Motor neuron (in vitro differentiated cells): ENCODE measurements at regions not wholly inside any gene's neighbourhood (a gene's known extent, or its start where the extent isn't known, plus 50 kb on each side); places are given as distances from the start of the nearest gene placed in this dataset.
A peak's percentile ranks its signal among the peaks of the same experiment; 100 is the strongest.

Experiments used
- ATAC-seq, 8 experiments: fragments of 200-7000 bp; cut with Tn5 transposase; replicated peaks in 6 of 8; 2 replicates each; pipeline ENCODE4 v1.8.0; 2021; ENCODE audit warnings: mild to moderate bottlenecking in 8 of 8, moderate library complexity in 8 of 8
- H3K27ac ChIP-seq, 2 donors: fragments of 250-450 bp; sonication (Bioruptor Pico); 2 replicates each; pipeline ENCODE4 v1.9.0; 2021; ENCODE audit warnings: antibody characterized with exemption in 2 of 2, mild to moderate bottlenecking in 2 of 2, moderate library complexity in 1 of 2
- H3K4me1 ChIP-seq, 2 donors: fragments of 250-450 bp; sonication (Bioruptor Pico); replicated peaks in 1 of 2; 2 replicates each; pipeline ENCODE4 v1.6.1; 2021; ENCODE audit warnings: antibody characterized with exemption in 2 of 2, mild to moderate bottlenecking in 2 of 2, moderate library complexity in 1 of 2
- H3K4me3 ChIP-seq, 5 donors: fragments of 250-450 bp; sonication (Bioruptor Pico); 2 replicates each; pipeline ENCODE4 v1.9.0; 2021; ENCODE audit warnings: antibody characterized with exemption in 5 of 5, mild to moderate bottlenecking in 5 of 5, moderate library complexity in 4 of 5
- WGBS, 10 experiments: fragments of 450-650 bp; shearing (Covaris generic); methylation state at CpG; one replicate each; pipeline ENCODE4 v1.0.0; 2022; 5-methylcytosine and 5-hydroxymethylcytosine counted together
- in situ Hi-C, 9 experiments: fragments of 400-800 bp; cut with MboI; loops; one replicate each; pipeline ENCODE4 v1.15.0; 2021; ENCODE audit warnings: low sequenced_read_pairs in 9 of 9, low pct_unique_long_range_greater_than_20kb in 2 of 9; ENCODE audit not compliant: unreplicated experiment in 9 of 9

DNA sequence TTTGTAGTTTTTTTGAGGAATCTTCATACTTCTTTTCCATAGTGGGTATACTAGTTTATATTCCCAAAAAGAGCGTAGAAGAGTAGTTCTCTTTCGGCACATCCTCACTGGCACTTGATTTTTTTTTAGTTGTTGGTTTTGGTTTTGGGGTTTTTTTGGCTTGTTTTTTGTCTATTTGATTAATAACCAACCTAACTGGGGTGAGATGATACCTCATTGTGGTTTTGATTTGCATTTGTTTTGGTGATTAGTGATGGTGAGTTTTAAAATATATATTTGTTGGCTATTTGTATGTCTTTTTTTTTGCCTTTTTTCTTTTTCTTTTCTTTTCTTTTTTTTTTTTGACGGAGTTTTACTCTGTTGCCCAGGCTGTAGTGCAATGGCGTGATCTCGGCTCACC, 69.7 kb upstream of the BTG1 start:
- no peak overlapping the region for H3K4me3 ChIP-seq
- no peak overlapping the region for H3K27ac ChIP-seq
- no peaks in the 10 kb centered on the region for H3K4me1 ChIP-seq
- ATAC-seq: no peak
- in situ Hi-C loops: no loop called here
- 94 to 100% (median 95%) methylated on average over 2 to 5 of the region's 5 CpGs for WGBS, 10 experiments

DNA sequence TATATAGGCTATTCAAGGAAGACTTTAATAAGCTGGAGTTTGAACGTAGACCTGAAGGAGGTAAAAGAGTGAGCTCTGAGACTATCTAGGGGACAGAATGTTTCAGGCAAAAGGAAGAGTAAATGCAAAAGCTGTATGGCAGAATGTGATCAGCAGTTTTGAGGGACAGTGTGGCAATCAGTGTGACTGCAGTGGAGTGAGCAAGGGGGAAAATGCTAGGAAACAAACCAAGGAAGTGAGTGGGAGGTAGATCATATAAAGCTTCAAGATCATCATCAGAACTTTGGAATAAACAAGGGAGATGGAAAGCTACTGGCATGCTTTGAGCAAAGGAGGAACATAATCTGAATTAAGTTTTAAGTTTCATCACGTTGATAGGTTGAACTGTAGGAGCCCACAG, 67.5 kb upstream of the BTG1 start:
- WGBS, 10 experiments: 61 to 100% (median 88%) methylated on average over 1 to 2 of the region's 2 CpGs; no CpG with 5 or more reads in 3 of the 10 experiments
- ATAC-seq: no peak
- no peak overlapping the region for H3K4me3 ChIP-seq
- H3K27ac ChIP-seq: no peak overlapping the region
- H3K4me1 ChIP-seq: no peaks in the 10 kb centered on the region
- in situ Hi-C loops: no loop called here

DNA sequence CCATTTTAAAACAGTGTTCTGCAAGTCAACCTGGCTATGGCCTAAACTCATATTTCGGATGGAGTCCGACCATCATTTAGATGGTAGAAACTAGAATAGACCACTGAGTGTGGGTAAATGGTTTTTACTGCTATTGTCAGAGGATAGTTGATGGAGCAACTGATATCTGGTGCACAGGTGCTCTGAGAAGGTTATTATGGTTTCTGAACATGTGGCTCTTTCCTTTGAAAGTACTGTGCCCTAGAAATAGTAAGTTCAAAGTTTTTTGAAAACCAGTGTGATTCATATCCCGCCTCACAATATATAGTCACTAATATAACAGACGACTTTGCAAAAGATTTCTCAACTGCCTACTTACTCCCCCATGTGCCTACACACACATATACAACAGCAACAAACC, 64.4 kb upstream of the BTG1 start:
- H3K4me1 ChIP-seq: no peaks in the 10 kb centered on the region
- in situ Hi-C loops: no loop called here
- 40 to 100% (median 94%) methylated on average over 1 to 2 of the region's 4 CpGs; no CpG with 5 or more reads in 2 of the 10 experiments for WGBS, 10 experiments
- no peak overlapping the region for H3K27ac ChIP-seq
- ATAC-seq: no peak
- H3K4me3 ChIP-seq: no peak overlapping the region

DNA sequence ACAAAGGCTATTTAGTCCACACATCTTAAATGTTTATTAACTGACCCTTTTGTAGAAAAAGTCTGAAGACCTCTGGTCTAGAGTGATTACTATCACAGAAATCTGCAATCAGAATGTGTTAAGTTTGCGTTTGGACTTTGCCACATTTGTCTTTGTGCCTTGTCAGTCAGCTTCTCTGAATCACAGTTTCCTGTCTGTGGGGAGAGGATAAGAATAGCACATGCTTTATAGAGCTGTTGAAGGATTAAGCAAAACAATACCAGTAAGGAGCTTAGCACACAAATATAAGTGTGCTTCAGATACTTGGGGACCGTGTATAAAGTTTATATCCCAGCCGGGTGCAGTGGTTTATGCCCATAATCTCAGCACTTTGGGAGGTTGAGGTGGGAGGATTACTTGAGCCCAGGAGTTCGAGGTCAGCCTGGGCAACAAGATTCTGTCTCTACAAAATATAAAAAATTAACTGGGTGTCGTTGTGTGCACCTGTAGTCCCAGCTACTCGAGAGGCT, 63.0 kb upstream of the BTG1 start:
- H3K27ac ChIP-seq: no peak overlapping the region
- no peak overlapping the region for H3K4me3 ChIP-seq
- in situ Hi-C loops: no loop called here
- no peaks in the 10 kb centered on the region for H3K4me1 ChIP-seq
- WGBS, 10 experiments: 20 to 100% (median 82%) methylated on average over 1 to 5 of the region's 6 CpGs; no CpG with 5 or more reads in 1 of the 10 experiments
- ATAC-seq: peak in 3 of 8 experiments; percentile 3 to 22 (median 12)

DNA sequence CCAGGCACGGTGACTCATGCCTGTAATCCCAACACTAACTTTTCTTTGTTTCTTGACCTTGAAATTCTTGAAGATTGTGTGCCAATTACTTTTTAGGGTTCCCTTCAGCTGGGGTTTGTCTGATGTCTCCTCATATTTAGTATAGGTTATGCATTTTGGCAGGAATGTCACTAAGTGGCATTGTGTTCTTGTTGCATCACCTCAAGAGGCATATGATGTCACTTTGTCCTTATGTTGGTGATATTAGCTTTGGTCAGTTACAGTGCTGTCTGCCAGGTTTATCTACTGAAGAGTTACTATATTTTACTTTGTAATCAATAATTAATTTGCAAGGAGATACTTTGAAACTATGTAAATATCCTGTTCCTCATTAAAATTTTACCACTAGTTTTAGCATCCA, 61.0 kb upstream of the BTG1 start:
- in situ Hi-C loops: no loop called here
- Histone ChIP-seq H3K4me3 (no peak overlapping the region), H3K4me1 (no peaks in the 10 kb centered on the region), H3K27ac (no peak overlapping the region)
- peak in 3 of 8 experiments; percentile 47 to 70 (median 67) for ATAC-seq
- WGBS, 10 experiments: 80 to 100% (median 100%) methylated on average over 1 of the region's 1 CpG; no CpG with 5 or more reads in 2 of the 10 experiments

DNA sequence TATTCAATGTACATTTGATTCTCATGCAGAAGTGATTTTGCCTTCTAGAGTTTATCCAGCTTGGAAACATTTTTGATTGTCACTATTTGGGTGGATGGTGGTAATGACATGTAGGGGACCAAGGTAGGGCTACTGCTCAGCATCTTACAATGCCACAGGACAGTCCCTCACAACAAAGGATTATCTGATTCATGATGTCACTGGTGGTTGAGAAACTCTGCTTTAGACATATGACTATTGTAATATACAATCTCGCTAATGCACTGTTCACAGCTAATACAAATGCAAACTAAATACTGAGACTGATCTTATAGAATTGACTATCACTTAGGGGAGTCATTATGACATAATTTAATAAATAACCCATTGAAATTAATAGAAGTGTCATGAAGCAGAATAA, 60.4 kb upstream of the BTG1 start:
- WGBS, 10 experiments: 80 to 100% (median 100%) methylated on average over 1 of the region's 1 CpG; no CpG with 5 or more reads in 4 of the 10 experiments
- no peaks in the 10 kb centered on the region for H3K4me1 ChIP-seq
- peak in 4 of 8 experiments; percentile 32 to 94 (median 84) for ATAC-seq
- H3K27ac ChIP-seq: no peak overlapping the region
- in situ Hi-C loops: no loop called here
- no peak overlapping the region for H3K4me3 ChIP-seq

DNA sequence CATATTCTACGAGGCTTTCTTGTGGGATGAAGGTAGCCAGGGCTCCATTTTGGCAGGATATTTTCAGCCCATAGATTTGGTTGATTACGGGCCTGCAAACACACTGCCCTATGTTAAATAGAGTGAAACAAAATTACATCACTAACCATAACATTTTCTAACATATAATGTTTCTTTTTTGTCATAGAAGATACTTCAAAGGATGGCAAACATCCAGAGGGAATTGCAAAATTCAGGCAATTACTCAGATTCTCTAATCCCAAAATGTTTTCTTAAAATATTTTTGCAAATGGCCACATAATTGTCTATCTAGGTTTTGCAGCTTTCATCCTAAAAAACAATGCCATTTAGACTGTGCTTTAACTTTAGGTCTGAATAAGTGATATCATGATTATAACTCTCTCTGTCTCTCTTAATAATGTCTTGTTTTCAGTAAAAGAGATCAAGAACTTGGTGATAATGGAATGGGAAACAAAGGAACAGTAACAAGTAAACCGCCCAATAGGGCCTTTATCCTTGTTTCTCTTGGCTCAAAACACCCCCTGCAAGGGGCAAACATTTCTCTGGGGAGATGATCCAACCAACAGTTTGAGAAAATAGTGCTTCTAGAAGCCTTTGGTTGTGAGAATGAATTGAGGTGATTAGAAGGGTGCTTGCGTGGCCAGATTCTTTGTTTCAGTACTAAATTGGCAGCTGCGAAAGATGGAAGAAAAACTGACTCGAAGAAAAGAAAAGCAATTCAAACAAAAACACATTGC, 54.4 kb upstream of the BTG1 start:
- ATAC-seq: no peak
- whole genome bisulfite sequencing, 10 experiments: 60 to 100% (median 86%) methylated on average over 1 to 6 of the region's 6 CpGs
- in situ Hi-C loops: no loop called here
- H3K4me1 ChIP-seq: no peaks in the 10 kb centered on the region
- no peak overlapping the region for H3K27ac ChIP-seq
- H3K4me3 ChIP-seq: no peak overlapping the region

DNA sequence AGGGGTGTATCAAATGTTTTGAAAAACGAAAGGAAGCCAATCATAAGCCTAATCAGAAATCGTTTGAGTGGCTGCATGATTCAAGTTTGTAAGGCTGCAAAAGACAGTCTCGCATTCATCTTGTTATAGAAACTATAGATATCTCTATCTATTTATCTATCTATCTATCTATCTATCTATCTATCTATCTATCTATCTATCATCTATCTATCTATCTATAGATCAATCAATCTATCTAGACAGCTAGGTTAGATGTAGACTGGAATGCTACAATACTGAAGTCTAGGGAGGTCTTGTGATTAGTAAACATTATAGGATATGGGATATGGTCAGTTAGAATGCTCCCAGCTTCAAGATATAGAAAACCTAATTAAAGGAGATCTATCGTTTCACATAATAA, 52.2 kb upstream of the BTG1 start:
- 39 to 100% (median 80%) methylated on average over 2 to 4 of the region's 4 CpGs for WGBS, 10 experiments
- no peak for ATAC-seq
- peaks cover 0 to 5% of the 10 kb centered on the region in 2 donors for H3K4me1 ChIP-seq
- no peak overlapping the region for H3K27ac ChIP-seq
- H3K4me3 ChIP-seq: no peak overlapping the region
- in situ Hi-C loops: no loop called here

DNA sequence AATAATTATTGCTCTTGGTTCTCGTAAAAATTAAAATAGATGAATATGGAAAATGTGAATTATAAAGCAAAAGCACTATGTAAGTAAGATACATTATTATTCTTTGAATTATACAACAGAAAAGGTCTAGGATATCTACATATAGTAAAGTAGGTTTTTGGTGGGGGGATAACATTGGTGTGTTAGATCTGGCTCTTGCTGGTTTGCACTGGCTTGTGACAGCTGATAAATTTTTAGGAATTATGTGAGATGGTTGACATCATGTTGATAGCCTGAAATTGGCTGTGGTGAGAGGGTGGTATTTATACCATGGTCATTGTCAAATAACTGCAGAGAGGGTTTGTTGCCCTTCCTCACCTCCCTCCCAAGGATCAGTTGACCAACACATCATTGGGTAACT, 50.7 kb upstream of the BTG1 start:
- H3K4me1 ChIP-seq: peaks cover 8 to 20% of the 10 kb centered on the region in 2 donors
- H3K4me3 ChIP-seq: no peak overlapping the region
- 83 to 100% (median 100%) methylated on average over 1 of the region's 1 CpG; no CpG with 5 or more reads in 1 of the 10 experiments for WGBS, 10 experiments
- H3K27ac ChIP-seq: no peak overlapping the region
- no peak for ATAC-seq
- in situ Hi-C loops: no loop called here
